ENCODE measurements at regions not wholly inside any gene's neighbourhood (a gene's known extent, or its start where the extent isn't known, plus 50 kb on each side); places are given as distances from the start of the nearest gene placed in this dataset.
"Not testable (repeated sequence)": the region's sequence is repeated elsewhere in the genome, so short reads cannot be mapped to it uniquely, and the experiment has no call there.

DNA sequence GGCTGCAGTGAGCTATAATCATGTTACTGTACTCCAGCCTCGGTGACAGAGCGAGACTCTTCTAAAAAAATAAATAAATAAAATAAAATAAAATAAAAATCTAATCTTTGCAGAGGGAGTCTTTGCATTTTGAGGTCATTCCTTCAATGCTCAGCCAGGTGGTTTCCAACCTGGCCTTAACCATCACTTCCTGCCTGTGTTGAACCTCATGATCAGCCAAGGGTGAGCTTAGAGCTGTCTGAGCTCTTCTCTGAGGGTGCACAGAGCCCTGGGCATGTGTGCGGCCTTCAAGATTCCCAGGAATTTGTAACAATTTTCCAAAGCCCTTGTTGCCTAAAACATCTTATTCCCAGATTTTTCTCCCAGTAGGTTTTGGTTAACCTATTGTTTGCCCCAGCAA lies 94.3 kb downstream of the KCNJ12 start:
- DNase-seq (ENCODE audit: low read depth in 2 of 2), result not testable (repeated sequence)

DNA sequence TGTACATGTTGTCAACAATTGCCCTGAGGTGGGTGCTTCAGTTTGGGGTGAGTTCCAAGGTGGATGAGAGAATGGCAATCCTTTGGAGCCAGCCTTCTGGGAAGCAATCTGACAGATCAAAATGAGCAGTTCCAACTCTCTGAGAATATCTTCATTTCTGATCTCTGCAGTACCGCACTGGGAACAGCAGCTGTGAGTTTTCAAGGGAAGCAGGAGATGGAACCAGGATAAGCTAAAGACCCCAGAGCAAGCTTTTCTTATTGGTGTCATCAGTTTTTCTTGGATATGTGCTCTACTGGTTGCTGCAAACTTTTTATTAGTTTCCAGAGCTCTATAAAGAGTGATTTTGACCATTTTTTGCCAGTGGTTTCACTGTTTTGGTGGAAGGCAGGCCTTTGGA lies 94.7 kb downstream of the KCNJ12 start:
- no peak for DNase-seq (ENCODE audit: low read depth in 2 of 2)

DNA sequence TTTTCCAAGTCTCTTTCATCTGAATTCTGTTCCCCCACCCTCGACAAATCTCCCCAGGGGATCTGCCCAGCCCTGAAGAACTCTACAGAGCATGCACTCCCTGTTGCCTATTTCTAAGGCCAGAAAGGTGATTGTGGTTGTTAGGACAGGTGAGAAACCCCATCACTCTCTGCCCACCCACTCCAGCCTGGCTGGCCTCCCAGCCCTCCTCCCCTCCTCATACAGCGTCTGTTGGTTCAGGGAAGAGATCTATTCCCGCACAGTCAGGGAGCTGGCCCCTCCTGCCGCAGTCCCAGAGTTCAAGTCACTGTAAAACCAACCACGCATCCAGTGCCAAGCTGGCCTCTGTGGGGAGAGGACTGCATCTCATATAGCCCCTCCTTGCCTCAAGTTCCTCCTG lies 98.7 kb downstream of the KCNJ12 start:
- no peak for DNase-seq (ENCODE audit: low read depth in 2 of 2)

GRCh38 chr17:21475571-21475970 lies 99.4 kb downstream of the KCNJ12 start:
- DNase-seq (ENCODE audit: low read depth in 2 of 2), result no peak

- DNase-seq (ENCODE audit: low read depth in 2 of 2), result no peak
Measured at GRCh38 chr17:21476867-21477266, 100.7 kb downstream of the KCNJ12 start.

DNA sequence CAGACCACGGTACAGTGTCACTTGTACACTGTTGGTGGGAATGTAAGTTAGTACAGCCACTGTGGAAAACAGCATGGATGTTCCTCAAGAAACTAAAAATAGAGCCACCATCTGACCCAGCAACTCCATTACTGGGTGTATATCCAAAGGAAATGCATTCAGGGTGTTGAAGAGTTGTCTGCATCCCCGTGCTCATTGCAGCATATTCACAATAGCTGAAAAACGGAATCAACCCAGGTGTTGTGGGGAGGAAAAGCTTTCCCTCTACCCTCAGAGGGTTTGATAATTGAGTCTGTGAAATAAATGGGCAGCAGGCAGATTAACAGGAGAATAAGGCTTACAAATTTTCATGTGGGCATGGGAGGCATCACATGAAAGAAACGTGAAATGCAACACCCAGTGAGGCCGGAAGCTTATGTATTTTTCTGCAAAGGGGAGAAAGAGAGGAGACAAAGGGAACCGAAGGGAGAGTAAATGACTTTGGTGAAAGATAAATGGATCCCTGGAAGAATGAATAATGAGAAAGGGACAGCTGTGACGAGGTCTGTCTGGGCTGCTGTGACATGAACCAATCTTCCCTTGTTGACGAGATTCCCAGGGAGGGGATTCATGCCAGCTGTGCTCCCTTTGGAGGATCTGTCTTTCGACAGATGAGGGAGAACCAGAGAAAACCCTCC lies 106.2 kb downstream of the KCNJ12 start:
- no peak for DNase-seq (ENCODE audit: low read depth in 2 of 2)

- DNase-seq (ENCODE audit: low read depth in 2 of 2), result not testable (repeated sequence)
Measured at GRCh38 chr17:21488043-21488442, 111.9 kb downstream of the KCNJ12 start.

GRCh38 chr17:21493993-21494392 lies 117.8 kb downstream of the KCNJ12 start:
- no peak for DNase-seq (ENCODE audit: low read depth in 2 of 2)

DNA sequence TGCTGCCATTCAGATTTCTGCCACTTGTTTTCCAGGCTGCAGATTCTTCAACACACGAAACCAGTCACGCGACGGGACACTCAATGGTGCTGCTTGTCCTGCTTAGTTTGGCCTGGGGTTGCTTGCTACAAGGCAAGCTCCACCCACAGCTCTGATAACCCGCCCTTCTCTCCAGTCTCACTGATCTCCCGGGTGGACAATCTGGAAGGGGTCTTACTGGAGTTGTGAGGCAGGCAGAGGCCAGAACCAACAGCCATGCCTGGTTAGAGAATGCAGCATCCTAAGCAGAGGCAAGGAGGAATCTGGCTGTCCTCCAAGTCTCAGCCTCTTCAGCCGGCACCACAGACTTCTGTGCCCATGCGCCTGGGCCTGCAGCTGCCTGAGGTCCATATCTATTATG lies 119.1 kb downstream of the KCNJ12 start:
- DNase-seq (ENCODE audit: low read depth in 2 of 2), result no peak

DNA sequence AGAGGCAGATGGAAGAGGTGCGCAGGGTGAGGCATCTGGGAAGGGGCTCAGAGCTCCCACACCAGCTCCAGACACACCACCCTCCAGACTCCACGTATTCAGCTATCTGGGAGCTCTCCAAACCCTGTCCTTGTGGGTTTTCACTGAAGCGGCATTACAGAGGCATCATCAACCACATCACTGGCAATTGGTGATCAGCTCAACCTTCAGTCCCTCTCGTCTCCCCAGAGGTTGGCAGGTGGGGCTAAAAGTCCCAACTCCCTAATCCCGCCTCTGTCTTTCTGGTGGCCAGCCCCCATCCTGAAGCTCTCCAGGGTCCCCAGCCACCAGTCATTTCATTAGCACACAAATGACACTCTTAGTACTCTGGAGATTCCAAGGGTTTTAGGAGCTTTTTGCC lies 123.9 kb downstream of the KCNJ12 start:
- no peak for DNase-seq (ENCODE audit: low read depth in 2 of 2)

DNA sequence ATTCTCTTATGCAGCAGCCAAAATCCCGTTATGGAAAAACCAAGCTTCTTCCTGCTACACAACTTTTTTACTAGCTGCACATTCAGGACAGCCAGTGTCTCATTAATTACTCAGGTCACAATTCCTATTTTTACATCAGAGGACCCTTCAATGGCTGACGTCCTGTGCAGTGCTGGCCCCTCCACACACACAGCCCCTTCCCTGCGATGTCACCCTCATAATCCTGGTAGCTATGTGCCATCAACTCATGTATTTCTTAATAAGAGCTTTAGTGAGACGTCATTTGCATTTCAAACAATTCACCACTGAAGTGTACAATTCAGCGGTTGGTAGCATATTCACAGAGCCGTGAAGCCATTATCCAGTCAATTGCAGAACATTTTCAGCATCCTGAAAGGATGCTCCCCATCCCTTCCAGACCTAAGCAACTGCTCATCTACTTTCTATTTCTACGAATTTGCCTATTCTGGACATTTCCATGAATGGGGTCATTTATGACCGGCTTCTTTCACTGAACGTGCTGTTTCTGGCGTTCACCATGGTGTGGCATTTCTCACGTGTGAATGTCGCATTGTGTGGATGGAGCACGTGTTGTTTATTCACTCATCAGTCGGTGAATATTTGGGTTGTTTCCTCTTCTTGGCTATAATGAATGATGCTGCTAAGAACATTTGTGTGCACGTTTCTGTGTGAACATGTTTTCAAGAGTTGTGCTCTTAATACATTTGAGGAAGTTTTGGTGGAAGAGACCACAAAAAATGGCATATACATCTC lies 126.0 kb downstream of the KCNJ12 start:
- DNase-seq (ENCODE audit: low read depth in 2 of 2), result not testable (repeated sequence)

DNA sequence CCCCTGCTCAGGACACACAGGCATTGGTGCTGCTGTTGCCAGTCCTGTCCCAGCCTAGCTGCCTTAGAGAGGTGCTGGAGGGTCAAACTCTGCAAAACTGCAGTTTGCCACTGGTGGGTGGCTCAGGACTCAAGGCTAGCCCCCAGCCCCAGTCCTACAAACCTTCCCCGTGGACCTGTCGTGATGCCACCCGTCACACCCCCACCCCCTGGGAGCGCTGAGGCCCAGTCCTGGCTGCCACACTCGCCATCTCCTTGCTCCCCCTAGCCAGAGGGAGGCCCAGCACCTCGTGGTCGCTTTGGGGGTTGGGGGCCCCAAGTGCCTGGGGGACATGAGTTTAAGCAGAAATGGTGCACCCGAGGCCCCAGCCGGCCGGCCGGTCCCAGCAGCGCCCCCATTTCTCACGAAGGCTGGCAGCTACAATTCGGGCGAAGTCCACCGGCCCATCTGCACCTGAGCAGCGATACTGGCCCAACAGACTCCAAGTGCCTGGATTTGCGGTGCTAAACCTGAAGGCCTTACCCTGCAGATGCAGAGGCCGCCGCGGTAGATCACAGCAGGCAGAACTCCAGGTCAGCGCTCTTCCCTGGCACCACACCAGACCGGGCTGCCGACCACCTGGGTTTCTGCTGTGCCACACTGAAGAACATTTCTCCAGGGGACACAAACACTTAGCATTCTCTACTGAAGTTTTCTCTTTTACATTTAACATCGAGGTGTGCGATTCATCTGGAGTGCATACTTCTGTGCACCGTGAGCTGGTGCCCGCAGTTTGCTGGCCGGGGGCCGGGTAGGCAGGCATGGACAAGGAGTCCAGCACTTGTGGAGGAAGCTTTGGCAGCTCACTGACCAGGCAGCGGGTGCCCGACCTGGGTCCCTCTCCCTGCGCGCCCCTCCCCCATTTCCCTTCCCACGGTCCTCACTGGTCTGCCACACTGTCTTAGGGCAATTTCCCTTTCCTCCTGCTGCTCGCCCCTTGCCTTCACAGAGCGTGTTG lies 130.0 kb downstream of the KCNJ12 start:
- no peak for DNase-seq (ENCODE audit: low read depth in 2 of 2)

- DNase-seq (ENCODE audit: low read depth in 2 of 2), result not testable (repeated sequence)
Measured at GRCh38 chr17:21507806-21508205, 131.6 kb downstream of the KCNJ12 start.

GRCh38 chr17:21508211-21508610 lies 132.1 kb downstream of the KCNJ12 start:
- DNase-seq (ENCODE audit: low read depth in 2 of 2), result no peak

DNA sequence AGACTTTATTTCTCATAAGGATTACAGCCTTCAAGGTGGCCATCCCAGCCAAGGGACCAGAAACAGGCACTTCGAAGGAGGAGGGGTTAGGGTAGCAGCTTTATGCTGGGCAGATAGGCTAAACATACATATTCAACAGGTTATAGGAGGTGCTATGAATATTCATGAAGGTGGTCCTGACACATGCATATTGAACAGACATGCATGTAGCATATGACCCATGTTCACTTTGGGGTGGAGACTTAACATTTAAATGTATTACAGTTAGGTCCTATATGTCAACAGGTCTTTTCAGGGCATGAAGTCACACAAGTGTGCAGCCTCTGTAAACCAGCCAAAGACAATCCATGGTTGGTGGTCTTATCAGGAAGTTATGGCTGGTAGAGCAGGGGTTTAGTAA lies 133.2 kb downstream of the KCNJ12 start:
- DNase-seq (ENCODE audit: low read depth in 2 of 2), result not testable (repeated sequence)

DNA sequence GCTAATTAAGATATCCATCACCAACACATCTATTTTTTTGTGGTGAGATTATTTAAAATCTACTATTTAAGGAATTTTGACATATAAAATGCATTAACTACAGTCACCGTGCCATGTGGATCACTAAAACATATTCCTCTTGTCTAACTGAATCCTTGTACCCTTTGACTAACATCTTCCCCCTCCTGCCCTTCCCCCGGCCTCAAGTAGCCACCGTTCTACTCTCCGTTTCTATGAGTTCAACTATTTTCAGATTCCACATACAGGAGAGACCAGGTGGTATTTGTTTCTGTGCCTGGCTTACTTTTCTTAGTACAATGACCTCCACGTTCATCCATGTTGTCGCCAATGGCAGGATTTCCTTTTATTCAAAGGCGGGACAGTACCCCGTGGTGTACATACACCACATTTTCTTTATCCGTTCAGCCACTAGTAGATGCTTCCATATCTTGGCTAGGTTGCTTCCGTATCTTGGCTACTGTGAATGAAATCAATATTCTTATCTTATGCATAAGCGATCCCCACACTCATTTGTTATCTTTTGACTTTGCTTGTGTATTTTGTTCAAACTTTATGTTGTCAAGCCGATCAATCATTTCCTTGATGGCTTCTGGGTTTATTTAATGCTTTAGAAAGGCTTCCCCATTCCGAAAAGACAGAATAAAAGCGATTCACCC lies 134.7 kb downstream of the KCNJ12 start:
- no peak for DNase-seq (ENCODE audit: low read depth in 2 of 2)

GRCh38 chr17:21511363-21512195 lies 135.4 kb downstream of the KCNJ12 start:
- peak; percentile 32 to 52 for DNase-seq (ENCODE audit: low read depth in 2 of 2)

- DNase-seq (ENCODE audit: low read depth in 2 of 2), result no peak
Measured at GRCh38 chr17:21512307-21513011, 136.3 kb downstream of the KCNJ12 start.

DNA sequence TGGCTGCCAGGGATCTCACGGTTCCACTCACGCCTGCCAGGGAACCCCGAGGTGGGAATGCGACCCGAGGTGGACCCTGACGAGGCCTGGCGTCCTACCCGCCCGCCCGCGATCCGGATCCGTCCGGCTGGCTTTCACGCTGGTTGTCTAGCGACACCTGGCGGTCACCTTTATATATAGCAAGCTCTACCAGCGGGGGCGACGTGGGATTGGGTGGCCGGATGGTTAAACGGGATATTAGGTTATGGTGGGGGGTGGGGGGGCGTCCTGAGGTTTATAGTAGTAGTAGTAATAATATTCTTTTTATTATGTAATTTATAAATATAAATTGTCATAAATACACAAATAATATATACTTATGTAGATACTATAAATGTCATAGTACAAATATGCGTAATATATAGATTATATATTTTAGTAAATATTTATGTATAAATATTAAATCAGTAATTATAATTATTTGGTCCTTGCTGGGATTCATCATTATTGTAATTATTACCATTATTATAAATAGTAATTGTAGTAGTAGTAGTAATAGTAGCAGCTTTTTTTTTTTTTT lies 136.9 kb downstream of the KCNJ12 start:
- peak; percentile 53 to 62 for DNase-seq (ENCODE audit: low read depth in 2 of 2)

DNA sequence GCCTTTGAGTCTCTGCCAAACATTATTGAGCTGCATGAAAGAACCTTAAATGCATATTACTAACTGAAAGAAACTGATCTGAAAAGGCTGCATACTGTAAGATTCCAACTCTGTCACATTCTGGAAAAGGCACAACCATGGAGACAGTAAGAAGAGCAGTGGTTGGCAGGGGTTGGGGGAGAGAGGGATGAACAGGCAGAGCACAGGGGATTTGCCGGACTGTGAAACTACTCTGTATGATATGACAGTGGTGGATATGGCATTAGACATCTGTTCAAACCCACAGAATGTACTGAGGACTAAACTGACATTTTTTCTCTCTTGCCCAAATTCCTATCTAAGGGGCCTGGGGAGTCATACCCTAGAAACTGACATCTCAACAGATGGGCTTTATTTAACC lies 138.4 kb downstream of the KCNJ12 start:
- DNase-seq (ENCODE audit: low read depth in 2 of 2), result not testable (repeated sequence)

Measured in stimulated activated CD8-positive, alpha-beta memory T cell treated with anti-CD3 and anti-CD28 coated beads, Interleukin-2, amount 100 ng/mL, for 1 hour (primary cell).